ENCODE measurements at regions not wholly inside any gene's neighbourhood (a gene's known extent, or its start where the extent isn't known, plus 50 kb on each side); places are given as distances from the start of the nearest gene placed in this dataset.

GRCh38 chr4:129344058-129344457 is 248.1 kb downstream of the C4orf33 start:
- Histone ChIP-seq H2AFZ (ENCODE audit: low read depth, low read length) (peak overlapping the region; percentile 96), H3K27ac (ENCODE audit: low read length) (no peak overlapping the region), H3K79me2 (ENCODE audit: low read length) (no peaks in the 10 kb centered on the region), H3K36me3 (replicated peaks; ENCODE audit: low read depth, low read length) (no peaks in the 10 kb centered on the region), H3K9me3 (ENCODE audit: insufficient read depth, low read length) (no peaks in the 10 kb centered on the region), H3K27me3 (ENCODE audit: low read depth, low read length) (no peaks in the 10 kb centered on the region), H4K20me1 (ENCODE audit: insufficient read depth, low read length) (no peaks in the 10 kb centered on the region), H3K4me2 (ENCODE audit: low read length) (peak overlapping the region; percentile 80), H3K9ac (ENCODE audit: low read length) (peak overlapping the region; percentile 42), H3K4me3 (ENCODE audit: low read length) (peak overlapping the region; percentile 72), H3K4me1 (ENCODE audit: low read length) (peaks cover 13% of the 10 kb centered on the region)
- TF ChIP-seq CTCF (IDR thresholded peaks at IDR 0.05; ENCODE audit: low read depth, low read length) (peak; percentile 87), EZH2phosphoT487 (IDR thresholded peaks at IDR 0.05; ENCODE audit: low read depth) (no peak)

GRCh38 chr4:129345609-129346008 is 249.7 kb downstream of the C4orf33 start:
- Histone ChIP-seq H2AFZ (ENCODE audit: low read depth, low read length) (no peak overlapping the region), H4K20me1 (ENCODE audit: insufficient read depth, low read length) (no peaks in the 10 kb centered on the region)

GRCh38 chr4:129346036-129346435 is 250.1 kb downstream of the C4orf33 start:
- TF ChIP-seq EZH2phosphoT487 (IDR thresholded peaks at IDR 0.05; ENCODE audit: low read depth), result no peak
- no peak for TF ChIP-seq CTCF (IDR thresholded peaks at IDR 0.05; ENCODE audit: low read depth, low read length)

More at GRCh38 chr4:129345609-129346008, 249.7 kb downstream of the C4orf33 start:
- Histone ChIP-seq H3K4me1 (ENCODE audit: low read length) (peaks cover 13% of the 10 kb centered on the region), H3K9me3 (ENCODE audit: insufficient read depth, low read length) (no peaks in the 10 kb centered on the region), H3K4me3 (ENCODE audit: low read length) (no peak overlapping the region), H3K27ac (ENCODE audit: low read length) (no peak overlapping the region), H3K9ac (ENCODE audit: low read length) (no peak overlapping the region), H3K27me3 (ENCODE audit: low read depth, low read length) (no peaks in the 10 kb centered on the region), H3K4me2 (ENCODE audit: low read length) (no peak overlapping the region), H3K79me2 (ENCODE audit: low read length) (no peaks in the 10 kb centered on the region), H3K36me3 (replicated peaks; ENCODE audit: low read depth, low read length) (no peaks in the 10 kb centered on the region)
- TF ChIP-seq EZH2phosphoT487 (IDR thresholded peaks at IDR 0.05; ENCODE audit: low read depth), result no peak
- TF ChIP-seq CTCF (IDR thresholded peaks at IDR 0.05; ENCODE audit: low read depth, low read length), result no peak

GRCh38 chr4:129346734-129347133 is 250.8 kb downstream of the C4orf33 start:
- Histone ChIP-seq H3K9me3 (ENCODE audit: insufficient read depth, low read length) (no peaks in the 10 kb centered on the region), H3K27ac (ENCODE audit: low read length) (no peak overlapping the region), H3K9ac (ENCODE audit: low read length) (no peak overlapping the region), H3K27me3 (ENCODE audit: low read depth, low read length) (no peaks in the 10 kb centered on the region), H3K79me2 (ENCODE audit: low read length) (no peaks in the 10 kb centered on the region), H3K36me3 (replicated peaks; ENCODE audit: low read depth, low read length) (no peaks in the 10 kb centered on the region), H3K4me2 (ENCODE audit: low read length) (no peak overlapping the region), H4K20me1 (ENCODE audit: insufficient read depth, low read length) (no peaks in the 10 kb centered on the region), H3K4me3 (ENCODE audit: low read length) (no peak overlapping the region), H2AFZ (ENCODE audit: low read depth, low read length) (0 out of 2 replicates have a peak overlapping the region, but pooled peaks have one; percentile 6), H3K4me1 (ENCODE audit: low read length) (peaks cover 13% of the 10 kb centered on the region)
- TF ChIP-seq CTCF (IDR thresholded peaks at IDR 0.05; ENCODE audit: low read depth, low read length) (no peak), EZH2phosphoT487 (IDR thresholded peaks at IDR 0.05; ENCODE audit: low read depth) (no peak)

More at GRCh38 chr4:129346036-129346435, 250.1 kb downstream of the C4orf33 start:
- Histone ChIP-seq H2AFZ (ENCODE audit: low read depth, low read length) (no peak overlapping the region), H3K27ac (ENCODE audit: low read length) (no peak overlapping the region), H3K79me2 (ENCODE audit: low read length) (no peaks in the 10 kb centered on the region), H3K36me3 (replicated peaks; ENCODE audit: low read depth, low read length) (no peaks in the 10 kb centered on the region), H3K27me3 (ENCODE audit: low read depth, low read length) (no peaks in the 10 kb centered on the region), H3K9ac (ENCODE audit: low read length) (no peak overlapping the region), H3K9me3 (ENCODE audit: insufficient read depth, low read length) (no peaks in the 10 kb centered on the region), H3K4me1 (ENCODE audit: low read length) (peaks cover 13% of the 10 kb centered on the region), H3K4me2 (ENCODE audit: low read length) (no peak overlapping the region), H4K20me1 (ENCODE audit: insufficient read depth, low read length) (no peaks in the 10 kb centered on the region), H3K4me3 (ENCODE audit: low read length) (no peak overlapping the region)

All from OCI-LY3 (cell line).